GM12873 (cell line): ENCODE measurements at regions not wholly inside any gene's neighbourhood (a gene's known extent, or its start where the extent isn't known, plus 50 kb on each side); places are given as distances from the start of the nearest gene placed in this dataset.

Experiments
- TF ChIP-seq, protein P1 (sequence below): IDR thresholded peaks from 2 replicates; pipeline ENCODE4 v1.5.1; 2012; ENCODE audit warnings: low read depth, mild to moderate bottlenecking, moderate library complexity, low read length, control low read depth; ENCODE audit not compliant: insufficient read depth; ENCODE audit errors: missing control alignments

- TF ChIP-seq, protein P1, sequence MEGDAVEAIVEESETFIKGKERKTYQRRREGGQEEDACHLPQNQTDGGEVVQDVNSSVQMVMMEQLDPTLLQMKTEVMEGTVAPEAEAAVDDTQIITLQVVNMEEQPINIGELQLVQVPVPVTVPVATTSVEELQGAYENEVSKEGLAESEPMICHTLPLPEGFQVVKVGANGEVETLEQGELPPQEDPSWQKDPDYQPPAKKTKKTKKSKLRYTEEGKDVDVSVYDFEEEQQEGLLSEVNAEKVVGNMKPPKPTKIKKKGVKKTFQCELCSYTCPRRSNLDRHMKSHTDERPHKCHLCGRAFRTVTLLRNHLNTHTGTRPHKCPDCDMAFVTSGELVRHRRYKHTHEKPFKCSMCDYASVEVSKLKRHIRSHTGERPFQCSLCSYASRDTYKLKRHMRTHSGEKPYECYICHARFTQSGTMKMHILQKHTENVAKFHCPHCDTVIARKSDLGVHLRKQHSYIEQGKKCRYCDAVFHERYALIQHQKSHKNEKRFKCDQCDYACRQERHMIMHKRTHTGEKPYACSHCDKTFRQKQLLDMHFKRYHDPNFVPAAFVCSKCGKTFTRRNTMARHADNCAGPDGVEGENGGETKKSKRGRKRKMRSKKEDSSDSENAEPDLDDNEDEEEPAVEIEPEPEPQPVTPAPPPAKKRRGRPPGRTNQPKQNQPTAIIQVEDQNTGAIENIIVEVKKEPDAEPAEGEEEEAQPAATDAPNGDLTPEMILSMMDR: no peak
Measured at GRCh38 chr11:95585069-95585751, 204.4 kb downstream of the FAM76B start.

GRCh38 chr11:95584589-95584988, 205.0 kb downstream of the FAM76B start:
- TF ChIP-seq, protein P1: peak; percentile 13

DNA sequence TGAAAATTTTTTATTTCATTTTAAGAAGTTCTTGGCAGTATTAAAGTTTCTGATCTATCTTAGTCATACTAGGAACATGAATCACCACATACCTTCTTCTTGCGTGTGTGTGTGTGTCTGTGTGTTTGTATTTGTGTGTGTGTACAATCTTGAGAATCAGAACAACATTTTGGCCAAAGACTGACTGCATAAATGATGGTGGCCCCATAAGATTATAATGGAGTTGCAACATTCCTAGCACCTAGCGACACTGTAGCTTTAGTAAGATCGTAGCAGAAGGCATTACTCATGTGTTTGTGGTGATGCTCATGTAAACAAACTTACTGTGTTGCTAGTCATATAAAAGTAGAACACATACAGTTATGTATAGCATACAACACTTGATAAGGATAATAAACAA, 205.4 kb downstream of the FAM76B start:
- TF ChIP-seq, protein P1: no peak

DNA sequence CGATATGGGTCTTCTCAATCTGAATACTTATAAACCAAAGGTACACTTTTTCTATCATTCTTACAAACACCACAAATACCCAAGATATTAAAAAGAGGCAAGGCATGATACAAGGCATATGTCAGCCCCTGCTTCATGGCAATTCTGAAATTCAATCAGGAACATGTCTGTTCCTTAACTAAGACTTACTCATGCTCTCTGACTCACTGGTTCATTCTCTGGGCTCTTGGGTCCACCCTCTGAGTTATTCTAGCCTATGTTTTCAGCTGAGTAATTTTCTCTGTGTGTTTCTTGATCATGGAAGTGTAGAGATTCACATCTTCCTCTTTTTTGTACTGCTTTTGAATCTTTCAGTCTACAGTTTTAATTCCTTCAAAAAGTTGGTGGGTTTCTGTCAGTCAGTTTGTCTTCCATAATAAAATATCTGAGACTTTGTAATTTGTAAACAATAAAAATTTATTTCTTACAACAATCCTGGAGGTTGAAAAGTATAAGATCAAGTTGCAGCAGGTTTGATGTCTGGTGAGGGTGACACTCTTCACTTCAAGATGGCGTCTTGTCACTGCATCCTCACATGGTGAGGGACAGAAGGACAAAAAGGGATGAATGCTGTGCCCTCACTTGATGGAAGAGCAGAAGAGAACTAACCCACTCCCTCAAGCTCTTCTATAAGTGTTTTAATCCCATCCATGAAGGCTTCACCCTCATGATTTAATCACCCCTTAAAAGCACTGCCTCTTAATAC, 211.7 kb downstream of the FAM76B start:
- TF ChIP-seq, protein P1: no peak

DNA sequence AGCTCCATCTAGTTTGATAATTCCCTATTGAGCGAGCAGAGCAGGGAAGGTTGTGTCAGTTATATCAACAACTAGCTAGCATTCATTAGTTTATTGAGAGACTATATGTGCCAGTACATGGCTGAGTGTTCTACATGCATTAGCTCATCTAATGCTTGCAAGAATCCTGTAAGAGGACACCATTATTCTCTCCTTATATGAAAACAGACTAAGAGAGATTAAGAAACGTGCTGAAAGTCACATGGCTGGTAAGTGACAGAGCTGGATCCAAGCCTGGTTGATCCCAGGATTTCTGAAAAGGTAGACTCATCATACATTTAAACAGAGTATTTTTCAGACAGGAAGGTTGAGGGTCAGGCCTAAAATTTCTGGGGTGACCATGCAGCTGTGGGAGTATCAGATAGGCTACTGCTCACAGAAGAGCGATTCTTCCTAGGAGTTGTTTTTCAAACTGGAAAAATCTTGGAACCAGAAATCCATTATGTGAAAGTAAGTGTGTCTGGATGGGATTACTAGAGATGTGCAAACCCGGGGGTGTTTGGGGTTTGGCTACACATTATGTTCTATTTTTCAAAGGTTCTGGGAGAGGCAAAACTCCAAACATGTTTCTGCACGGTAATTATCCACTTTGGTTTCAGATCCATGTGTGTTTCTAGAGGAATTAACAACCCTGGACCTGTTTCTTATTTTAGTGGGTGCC, 213.3 kb downstream of the FAM76B start:
- TF ChIP-seq, protein P1: no peak

DNA sequence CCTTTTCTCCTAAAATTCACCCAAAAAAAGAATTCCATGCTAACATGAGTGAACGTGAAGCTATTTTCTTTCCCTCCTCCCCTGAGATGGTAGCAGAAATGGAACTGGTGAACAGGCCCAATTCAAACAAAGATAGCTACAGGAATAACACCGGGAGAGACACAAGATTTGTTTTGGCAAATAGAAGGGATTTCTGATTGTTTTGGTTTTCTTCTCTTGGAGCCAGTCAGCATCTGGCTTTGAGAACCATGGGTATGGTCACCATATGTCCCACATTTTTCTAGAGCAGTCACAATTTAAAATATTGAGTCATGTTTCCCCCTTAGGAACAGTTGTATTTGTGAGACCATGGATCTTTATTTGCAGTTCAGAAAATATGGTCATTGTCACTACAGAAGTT, 214.1 kb downstream of the FAM76B start:
- TF ChIP-seq, protein P1: no peak

GRCh38 chr11:95571718-95572260, 217.8 kb downstream of the FAM76B start:
- TF ChIP-seq, protein P1: no peak
